PC-3 (cell line): ENCODE measurements at regions not wholly inside any gene's neighbourhood (a gene's known extent, or its start where the extent isn't known, plus 50 kb on each side); places are given as distances from the start of the nearest gene placed in this dataset.

Source experiments
- CTCF ChIP-seq: fragments of 300-600 bp; sonication (generic); conservative IDR thresholded peaks from 2 replicates; pipeline ENCODE4 v1.5.1; 2017; ENCODE audit warnings: antibody characterized with exemption, low read depth, mild to moderate bottlenecking, low read length
- EZH2phosphoT487 ChIP-seq: fragments of 300-600 bp; sonication (generic); IDR thresholded peaks from 2 replicates; pipeline ENCODE4 v1.6.1; 2018; ENCODE audit warnings: mild to moderate bottlenecking, antibody characterized with exemption, low read length, borderline replicate concordance

- no peak for TF ChIP-seq CTCF
- no peak for TF ChIP-seq EZH2phosphoT487
Observed at GRCh38 chr1:171403393-171403792, 81.9 kb upstream of the PRRC2C start.
